Muscle layer of colon (tissue), 2 donors: ENCODE measurements at regions not wholly inside any gene's neighbourhood (a gene's known extent, or its start where the extent isn't known, plus 50 kb on each side); places are given as distances from the start of the nearest gene placed in this dataset.

ENCODE experiments used
- H3K27ac ChIP-seq: one replicate; pipeline ENCODE4 v1.7.0; 2013; ENCODE audit warnings: low read depth, mild to moderate bottlenecking, low read length, moderate library complexity
- H3K27me3 ChIP-seq, 2 donors: one replicate each; pipeline ENCODE4 v1.7.0; 2013; ENCODE audit warnings: low read length in 2 of 2, mild to moderate bottlenecking in 2 of 2; ENCODE audit not compliant: insufficient read depth in 2 of 2, control insufficient read depth in 1 of 2
- H3K36me3 ChIP-seq: one replicate; pipeline ENCODE4 v1.7.0; 2013; ENCODE audit warnings: mild to moderate bottlenecking, low read length; ENCODE audit not compliant: insufficient read depth
- H3K4me1 ChIP-seq: one replicate; pipeline ENCODE4 v1.7.0; 2013; ENCODE audit warnings: mild to moderate bottlenecking, low read length; ENCODE audit not compliant: insufficient read depth
- H3K4me3 ChIP-seq, 2 donors: one replicate each; pipeline ENCODE4 v1.7.0; 2013; ENCODE audit warnings: low read length in 2 of 2, low read depth in 1 of 2, mild to moderate bottlenecking in 1 of 2, moderate library complexity in 1 of 2
- H3K9ac ChIP-seq: one replicate; pipeline ENCODE4 v1.7.0; 2013; ENCODE audit warnings: low read length
- H3K9me3 ChIP-seq: one replicate; pipeline ENCODE4 v1.7.0; 2013; ENCODE audit warnings: mild to moderate bottlenecking, low read length
- donor health status: abdominal sarcoma.
- donor health status: Adenocarcinoma of cecum.

DNA sequence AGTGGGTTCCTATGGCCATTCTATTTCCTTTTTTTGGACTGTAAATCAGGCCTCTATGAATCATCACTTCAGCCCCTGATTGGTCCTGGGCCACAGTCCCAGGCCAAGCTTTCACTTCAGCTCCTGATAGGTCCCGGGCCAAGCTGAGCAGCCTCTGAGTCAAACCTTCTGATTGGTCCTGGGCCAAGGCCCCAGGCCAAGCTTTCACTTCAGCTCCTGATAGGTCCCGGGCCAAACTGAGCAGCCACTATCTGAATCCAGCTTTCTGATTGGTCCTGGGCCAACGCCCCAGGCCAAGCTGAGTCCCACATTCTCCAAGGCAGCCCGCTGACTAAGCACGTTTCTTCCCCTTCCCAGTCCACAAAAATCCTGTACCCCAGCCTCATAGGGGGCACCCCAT, 1972.9 kb upstream of the ACO1 start:
- no peak overlapping the region for H3K9ac ChIP-seq
- no peak overlapping the region for H3K27ac ChIP-seq
- no peaks in the 10 kb centered on the region for H3K27me3 ChIP-seq
- no peaks in the 10 kb centered on the region for H3K9me3 ChIP-seq
- H3K36me3 ChIP-seq, result no peaks in the 10 kb centered on the region
- no peaks in the 10 kb centered on the region for H3K4me1 ChIP-seq
- H3K4me3 ChIP-seq, result no peak overlapping the region

DNA sequence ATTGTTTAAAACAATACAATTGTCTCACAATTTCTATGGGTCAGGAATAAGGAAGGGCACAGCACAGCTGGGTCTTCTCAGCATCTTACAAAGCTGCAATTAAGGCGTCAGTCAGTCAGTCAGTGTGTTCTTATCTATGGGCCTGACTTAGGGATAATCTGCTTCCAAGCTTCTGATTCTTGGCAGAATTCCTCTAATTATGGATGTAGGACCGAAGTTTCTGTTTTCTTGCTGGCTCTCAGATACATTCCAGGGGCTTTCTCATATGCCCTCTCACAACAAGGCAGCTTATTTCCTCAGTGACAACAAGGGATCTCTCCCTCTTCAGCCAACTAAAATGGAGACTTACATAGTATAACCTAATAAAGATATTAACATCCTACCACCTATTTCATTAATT, 1925.3 kb upstream of the ACO1 start:
- Histone ChIP-seq H3K4me3 (no peak overlapping the region), H3K36me3 (no peaks in the 10 kb centered on the region), H3K4me1 (no peaks in the 10 kb centered on the region), H3K9me3 (no peaks in the 10 kb centered on the region), H3K27ac (no peak overlapping the region), H3K27me3 (no peaks in the 10 kb centered on the region), H3K9ac (no peak overlapping the region)

DNA sequence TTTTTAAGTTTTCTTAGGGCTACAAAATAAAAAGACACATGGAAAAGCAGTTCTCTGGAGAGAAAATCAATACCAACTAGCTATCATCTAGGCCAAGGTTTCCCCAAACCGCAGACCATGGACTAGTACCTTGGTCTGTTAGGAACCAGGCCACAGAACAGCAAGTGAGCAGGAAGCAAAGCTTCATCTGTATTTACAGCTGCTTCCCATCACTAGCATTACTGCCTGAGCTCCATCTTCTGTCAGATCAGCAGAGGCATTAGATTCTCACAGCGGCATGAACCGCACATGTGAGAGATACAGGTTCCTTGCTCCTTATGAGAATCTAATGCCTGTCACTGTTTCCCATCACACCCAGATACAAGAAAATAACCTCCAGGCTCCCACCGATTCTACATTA, 1907.6 kb upstream of the ACO1 start:
- no peaks in the 10 kb centered on the region for H3K27me3 ChIP-seq

DNA sequence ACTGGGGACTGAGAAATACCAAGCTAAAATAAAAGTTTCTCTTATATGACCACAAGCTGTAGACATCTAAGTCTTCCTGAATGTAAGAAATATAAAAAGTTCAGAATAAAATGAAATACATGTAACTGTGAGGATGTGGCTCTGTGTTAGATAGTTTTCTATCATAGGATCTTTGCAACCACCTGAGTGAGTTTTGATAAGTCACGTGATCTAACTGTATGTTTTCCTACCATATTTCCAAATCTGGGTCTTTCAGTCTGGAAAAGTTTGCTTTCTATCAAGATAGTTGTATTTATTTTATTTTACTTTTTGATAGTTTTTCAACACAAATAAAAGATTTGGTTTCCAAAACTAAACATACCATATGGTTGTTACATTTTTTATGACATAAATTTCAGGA, 1905.8 kb upstream of the ACO1 start:
- no peak overlapping the region for H3K9ac ChIP-seq
- H3K4me1 ChIP-seq, result no peaks in the 10 kb centered on the region
- no peak overlapping the region for H3K27ac ChIP-seq
- no peaks in the 10 kb centered on the region for H3K9me3 ChIP-seq
- H3K36me3 ChIP-seq, result no peaks in the 10 kb centered on the region
- no peaks in the 10 kb centered on the region for H3K27me3 ChIP-seq
- H3K4me3 ChIP-seq, result no peak overlapping the region

More for the DNA sequence above, 1907.6 kb upstream of the ACO1 start:
- no peaks in the 10 kb centered on the region for H3K9me3 ChIP-seq
- no peaks in the 10 kb centered on the region for H3K36me3 ChIP-seq
- no peak overlapping the region for H3K9ac ChIP-seq
- H3K4me1 ChIP-seq, result no peaks in the 10 kb centered on the region
- no peak overlapping the region for H3K4me3 ChIP-seq
- H3K27ac ChIP-seq, result no peak overlapping the region

DNA sequence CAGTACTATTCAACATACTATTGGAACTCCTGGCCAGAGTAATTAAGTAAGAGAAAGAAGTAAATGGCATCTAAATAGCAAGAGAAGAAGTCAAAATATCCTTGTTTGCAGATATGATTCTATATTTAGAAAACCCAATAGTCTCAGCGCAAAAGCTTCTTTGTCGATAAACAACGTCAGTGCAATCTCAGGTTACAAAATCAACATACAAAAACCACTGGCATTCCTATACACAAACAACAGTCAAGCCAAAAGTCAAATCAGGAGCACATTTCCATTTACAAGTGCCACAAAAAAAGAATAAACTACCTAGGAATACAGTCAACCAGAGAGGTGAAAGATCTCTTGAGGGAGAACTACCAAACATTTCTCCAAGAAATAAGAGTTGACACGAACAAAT, 1901.9 kb upstream of the ACO1 start:
- no peaks in the 10 kb centered on the region for H3K4me1 ChIP-seq
- H3K4me3 ChIP-seq, result no peak overlapping the region
- no peaks in the 10 kb centered on the region for H3K9me3 ChIP-seq
- no peak overlapping the region for H3K27ac ChIP-seq
- H3K9ac ChIP-seq, result no peak overlapping the region
- no peaks in the 10 kb centered on the region for H3K36me3 ChIP-seq
- H3K27me3 ChIP-seq, result no peaks in the 10 kb centered on the region

GRCh38 chr9:30484690-30485089, 1899.8 kb upstream of the ACO1 start:
- no peak overlapping the region for H3K4me3 ChIP-seq
- no peak overlapping the region for H3K27ac ChIP-seq
- no peaks in the 10 kb centered on the region for H3K9me3 ChIP-seq
- no peaks in the 10 kb centered on the region for H3K36me3 ChIP-seq
- no peaks in the 10 kb centered on the region for H3K27me3 ChIP-seq
- H3K9ac ChIP-seq, result no peak overlapping the region
- H3K4me1 ChIP-seq, result no peaks in the 10 kb centered on the region

GRCh38 chr9:30504502-30504905, 1879.9 kb upstream of the ACO1 start:
- no peak overlapping the region for H3K9ac ChIP-seq
- no peaks in the 10 kb centered on the region for H3K36me3 ChIP-seq
- no peaks in the 10 kb centered on the region for H3K27me3 ChIP-seq
- H3K27ac ChIP-seq, result no peak overlapping the region
- H3K4me3 ChIP-seq, result no peak overlapping the region
- H3K9me3 ChIP-seq, result no peaks in the 10 kb centered on the region
- H3K4me1 ChIP-seq, result no peaks in the 10 kb centered on the region

GRCh38 chr9:30505311-30505710, 1879.1 kb upstream of the ACO1 start:
- H3K27ac ChIP-seq, result no peak overlapping the region
- H3K9me3 ChIP-seq, result no peaks in the 10 kb centered on the region
- H3K27me3 ChIP-seq, result no peaks in the 10 kb centered on the region
- no peaks in the 10 kb centered on the region for H3K4me1 ChIP-seq
- no peak overlapping the region for H3K9ac ChIP-seq
- no peaks in the 10 kb centered on the region for H3K36me3 ChIP-seq
- no peak overlapping the region for H3K4me3 ChIP-seq

DNA sequence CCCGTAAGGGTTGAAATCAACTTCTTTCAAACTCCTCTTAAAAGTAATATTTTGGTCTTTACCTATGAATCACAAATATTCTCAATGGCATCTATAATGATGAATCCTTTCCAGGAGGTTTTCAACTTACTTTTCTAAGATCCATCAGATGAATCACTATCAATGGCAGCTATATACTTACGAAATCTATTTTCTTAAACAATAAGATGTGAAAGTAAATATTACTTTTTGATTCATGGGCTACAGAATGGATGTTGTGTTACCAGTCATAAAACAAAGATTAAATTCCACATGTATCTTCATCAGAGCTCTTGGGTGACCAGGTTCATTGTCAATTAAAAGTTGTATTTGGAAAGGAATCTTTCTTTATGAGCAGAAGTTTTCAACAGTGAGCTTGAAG, 1877.7 kb upstream of the ACO1 start:
- Histone ChIP-seq H3K4me1 (no peaks in the 10 kb centered on the region), H3K27me3 (no peaks in the 10 kb centered on the region), H3K9me3 (no peaks in the 10 kb centered on the region), H3K36me3 (no peaks in the 10 kb centered on the region), H3K4me3 (no peak overlapping the region), H3K27ac (no peak overlapping the region), H3K9ac (no peak overlapping the region)

DNA sequence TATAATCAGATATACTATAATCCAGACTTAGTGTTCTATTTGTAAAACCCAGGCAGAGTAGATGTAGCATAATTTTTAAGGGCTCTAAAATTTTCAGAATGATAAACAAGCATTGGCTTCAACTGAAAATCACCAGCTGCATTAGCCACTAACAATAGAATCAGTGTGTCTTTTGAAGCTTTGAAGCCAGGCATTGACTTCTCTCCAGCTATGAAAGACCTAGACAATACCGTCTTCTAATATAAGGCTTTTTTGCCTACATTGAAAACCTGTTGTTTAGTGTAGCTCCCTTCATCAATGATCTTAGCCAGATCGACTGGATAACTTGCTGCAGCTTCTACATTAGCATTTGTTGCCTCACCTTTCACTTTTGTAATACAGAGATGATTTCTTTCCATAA, 1877.3 kb upstream of the ACO1 start:
- Histone ChIP-seq H3K27ac (no peak overlapping the region), H3K36me3 (no peaks in the 10 kb centered on the region), H3K4me3 (no peak overlapping the region), H3K27me3 (no peaks in the 10 kb centered on the region), H3K9me3 (no peaks in the 10 kb centered on the region), H3K9ac (no peak overlapping the region), H3K4me1 (no peaks in the 10 kb centered on the region)

DNA sequence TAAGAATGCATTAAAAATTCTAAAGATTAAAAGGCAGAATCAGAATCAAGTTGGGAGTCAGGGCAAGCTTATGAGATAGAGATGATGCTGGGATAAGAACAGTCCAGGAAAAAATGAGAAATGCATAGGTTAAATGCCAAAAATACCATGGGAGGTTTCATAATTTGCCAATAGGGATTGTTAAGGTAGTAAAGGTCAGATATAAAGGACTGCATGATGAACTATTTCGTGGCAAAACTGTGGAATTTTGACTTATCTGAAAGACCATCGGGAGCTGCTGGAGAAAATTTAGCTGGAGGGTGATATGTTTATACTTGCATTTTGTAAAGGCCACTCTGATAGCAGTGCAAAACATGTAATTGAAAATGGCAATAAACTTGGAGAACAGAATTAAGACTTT, 1872.8 kb upstream of the ACO1 start:
- Histone ChIP-seq H3K27ac (no peak overlapping the region), H3K36me3 (no peaks in the 10 kb centered on the region), H3K27me3 (no peaks in the 10 kb centered on the region), H3K4me1 (no peaks in the 10 kb centered on the region), H3K4me3 (no peak overlapping the region), H3K9me3 (no peaks in the 10 kb centered on the region), H3K9ac (no peak overlapping the region)

- no peak overlapping the region for H3K27ac ChIP-seq
- no peaks in the 10 kb centered on the region for H3K4me1 ChIP-seq
- no peak overlapping the region for H3K4me3 ChIP-seq
- no peaks in the 10 kb centered on the region for H3K36me3 ChIP-seq
- no peaks in the 10 kb centered on the region for H3K27me3 ChIP-seq
- H3K9me3 ChIP-seq, result no peaks in the 10 kb centered on the region
- H3K9ac ChIP-seq, result no peak overlapping the region
Measured at GRCh38 chr9:30519166-30519565, 1865.3 kb upstream of the ACO1 start.
